ENCODE measurements at regions not wholly inside any gene's neighbourhood (a gene's known extent, or its start where the extent isn't known, plus 50 kb on each side); places are given as distances from the start of the nearest gene placed in this dataset.

- no peak for TF ChIP-seq CTCF (IDR thresholded peaks at IDR 0.05 in 2 of 3, conservative IDR thresholded peaks at IDR 0.05 in 1 of 3; ENCODE audit: borderline replicate concordance in 1 of 3, insufficient read depth in 1 of 3, low read depth in 2 of 3, low read length in 2 of 3)
- no peak for TF ChIP-seq MAX (IDR thresholded peaks at IDR 0.05)
- no peak for TF ChIP-seq ZNF274 (IDR thresholded peaks at IDR 0.05; ENCODE audit: low read depth, low read length)
- TF ChIP-seq JUND (IDR thresholded peaks at IDR 0.05), result no peak
- TF ChIP-seq TCF7L2 (IDR thresholded peaks at IDR 0.05; ENCODE audit: borderline replicate concordance, extremely low read depth, insufficient read depth, insufficient read length), result no peak
- TF ChIP-seq EZH2 (IDR thresholded peaks at IDR 0.05), result no peak
Measured at GRCh38 chr13:104737713-104738112, 1671.5 kb upstream of the SLC10A2 start.

All from HCT116 (cell line).